MCF 10A (cell line): ENCODE measurements at regions not wholly inside any gene's neighbourhood (a gene's known extent, or its start where the extent isn't known, plus 50 kb on each side); places are given as distances from the start of the nearest gene placed in this dataset.

Experiments used
- BruUV-seq: library from RNA; stranded (reverse); fragments of 400-500 nt; replicated peaks from 2 replicates; lab custom pipeline; 2021; lab: Mats Ljungman, UMichigan
- CTCF ChIA-PET: fragments of 300-600 bp; sonication (Branson Sonifier 250); formaldehyde crosslinking; extraction: SDS; loops from one replicate; lab custom pipeline; 2021; ENCODE audit warnings: antibody characterized with exemption, inconsistent platforms; lab: Yijun Ruan, JAX
- POLR2A ChIA-PET: fragments of 300-600, 350-650 bp; sonication (Branson Sonifier 250); formaldehyde crosslinking; extraction: SDS; loops from one replicate; lab custom pipeline; 2020; ENCODE audit warnings: antibody characterized with exemption, inconsistent platforms; lab: Yijun Ruan, JAX
- DNase-seq: peaks from one replicate; pipeline ENCODE4 v3.0.0-alpha.2; 2018; ENCODE audit not compliant: unreplicated experiment
- H3K27ac Mint-ChIP-seq: one replicate; pipeline ENCODE4 v1.8.0; 2022; ENCODE audit warnings: mild to moderate bottlenecking, low read depth, mixed read lengths; ENCODE audit not compliant: unreplicated experiment
- H3K27me3 Mint-ChIP-seq: one replicate; pipeline ENCODE4 v1.8.0; 2022; ENCODE audit warnings: mixed read lengths; ENCODE audit not compliant: insufficient read depth, unreplicated experiment
- H3K36me3 Mint-ChIP-seq: one replicate; pipeline ENCODE4 v1.8.0; 2022; ENCODE audit warnings: mild to moderate bottlenecking, moderate library complexity, mixed read lengths; ENCODE audit not compliant: insufficient read depth, unreplicated experiment
- H3K4me1 Mint-ChIP-seq: one replicate; pipeline ENCODE4 v1.8.0; 2022; ENCODE audit warnings: mixed read lengths; ENCODE audit not compliant: insufficient read depth, unreplicated experiment
- H3K4me3 Mint-ChIP-seq: one replicate; pipeline ENCODE4 v1.8.0; 2022; ENCODE audit warnings: mild to moderate bottlenecking, moderate library complexity, mixed read lengths; ENCODE audit not compliant: unreplicated experiment
- H3K9me3 Mint-ChIP-seq: one replicate; pipeline ENCODE4 v1.8.0; 2022; ENCODE audit warnings: mixed read lengths; ENCODE audit not compliant: unreplicated experiment
- CTCF ChIP-seq: fragments of 200-600 bp; IDR thresholded peaks from one replicate; pipeline ENCODE4 v1.8.0; 2022; ENCODE audit warnings: antibody characterized with exemption, mild to moderate bottlenecking; ENCODE audit not compliant: unreplicated experiment
- intact Hi-C: fragments of 100-400 bp; cut with micrococcal nuclease; formaldehyde crosslinking; loops from 2 replicates; pipeline ENCODE4 v1.14.1; 2022

DNA sequence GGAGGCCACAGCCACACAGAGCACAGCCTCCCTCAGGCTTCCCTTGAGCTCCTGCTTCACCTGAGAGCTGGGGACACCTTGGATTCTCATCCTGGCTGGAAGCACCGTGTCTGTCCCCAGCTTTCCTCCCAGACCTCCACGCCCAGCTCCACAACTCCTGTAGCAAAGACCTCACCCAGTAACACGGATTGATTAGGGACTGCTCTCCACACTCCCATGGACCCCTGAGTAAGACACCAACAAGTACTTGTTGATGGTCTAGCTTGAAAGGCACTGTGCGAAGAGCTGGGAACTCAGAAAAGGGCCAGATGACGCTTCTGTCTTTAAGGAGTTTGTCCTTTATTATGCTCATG lies 109.6 kb downstream of the DLL1 start:
- CTCF ChIA-PET, result interaction anchor here (0.7 to 0.9 kb wide), 2 partner anchors 44 to 89 kb away, joined by 3 to 4 read pairs; no protein-coding TSS in a partner anchor
- peaks cover 10% of the 10 kb centered on the region for H3K36me3 Mint-ChIP-seq
- BruUV-seq, result no TSS peak
- no peak overlapping the region for H3K27ac Mint-ChIP-seq
- peaks cover 13% of the 10 kb centered on the region for H3K4me1 Mint-ChIP-seq
- intact Hi-C loops, result no loop called here
- no peak for DNase-seq
- H3K9me3 Mint-ChIP-seq, result peaks cover 9% of the 10 kb centered on the region
- H3K27me3 Mint-ChIP-seq, result peaks cover 14% of the 10 kb centered on the region
- H3K4me3 Mint-ChIP-seq, result no peak overlapping the region
- POLR2A ChIA-PET, result interaction anchor here (3.9 kb wide), 1 partner anchor 43 kb away, joined by 43 read pairs; no protein-coding TSS in a partner anchor
- TF ChIP-seq CTCF, result no peak

DNA sequence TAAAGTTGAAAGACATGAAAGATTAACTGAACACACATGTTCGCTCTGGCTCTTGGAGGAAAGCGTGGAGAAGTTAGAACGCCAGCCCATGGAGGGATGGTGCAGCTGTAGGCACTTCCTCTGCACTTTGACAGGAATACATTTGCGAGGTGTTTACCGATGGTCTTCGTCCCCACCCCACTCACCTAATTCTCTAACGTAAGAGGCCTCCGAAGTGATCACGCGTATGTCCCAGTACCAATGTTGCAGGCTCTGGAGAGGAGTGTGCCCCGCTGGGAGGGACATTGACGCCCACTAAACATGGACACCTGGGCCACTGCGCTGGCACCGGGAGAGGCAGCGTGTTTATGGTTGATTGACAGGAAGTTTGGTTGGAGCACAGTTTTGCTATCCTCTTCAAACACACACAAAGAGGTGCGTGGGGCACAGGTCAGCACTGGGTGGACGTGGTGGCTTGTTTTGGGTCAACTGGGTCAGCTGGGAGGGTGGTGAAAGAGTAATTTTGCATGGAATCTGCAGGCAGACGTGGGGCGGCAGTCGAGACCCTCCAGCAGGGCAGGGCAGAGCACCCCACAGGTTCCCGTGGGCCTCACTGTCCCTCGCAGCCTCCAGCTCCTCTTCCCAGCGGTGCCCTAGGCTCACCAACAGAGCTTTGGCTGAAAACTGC lies 110.1 kb downstream of the DLL1 start:
- no peak for TF ChIP-seq CTCF
- Mint-ChIP-seq H3K27me3 (peaks cover 14% of the 10 kb centered on the region), H3K9me3 (peaks cover 9% of the 10 kb centered on the region), H3K27ac (no peak overlapping the region), H3K4me3 (no peak overlapping the region), H3K36me3 (peaks cover 10% of the 10 kb centered on the region), H3K4me1 (peaks cover 13% of the 10 kb centered on the region)
- no TSS peak for BruUV-seq
- ChIA-PET CTCF (interaction anchor here (0.7 to 0.9 kb wide), 2 partner anchors 44 to 88 kb away, joined by 3 to 4 read pairs; no protein-coding TSS in a partner anchor), POLR2A (interaction anchor here (3.9 kb wide), 1 partner anchor 44 kb away, joined by 43 read pairs; no protein-coding TSS in a partner anchor)
- intact Hi-C loops, result no loop called here
- no peak for DNase-seq

GRCh38 chr6:170179616-170180324 lies 111.1 kb downstream of the DLL1 start:
- intact Hi-C loops, result loop anchor here (1.0 to 10.0 kb wide), 3 partner anchors 47 to 335 kb away; partner anchors contain the start of gene DLL1
- Mint-ChIP-seq H3K36me3 (peaks cover 10% of the 10 kb centered on the region), H3K27ac (peak overlapping the region; percentile 83), H3K4me3 (peak overlapping the region; percentile 20), H3K27me3 (peaks cover 14% of the 10 kb centered on the region), H3K9me3 (peaks cover 9% of the 10 kb centered on the region), H3K4me1 (peaks cover 13% of the 10 kb centered on the region)
- CTCF ChIA-PET, result interaction anchor here (1.4 kb wide), 1 partner anchor 113 kb away, joined by 4 read pairs; no protein-coding TSS in a partner anchor
- POLR2A ChIA-PET, result interaction anchor here (1.0 to 3.9 kb wide), 5 partner anchors 45 to 154 kb away, joined by 3 to 43 read pairs (median 4); no protein-coding TSS in a partner anchor
- BruUV-seq, result no TSS peak
- no peak for TF ChIP-seq CTCF
- DNase-seq, result no peak
